ENCODE measurements at regions not wholly inside any gene's neighbourhood (a gene's known extent, or its start where the extent isn't known, plus 50 kb on each side); places are given as distances from the start of the nearest gene placed in this dataset.

- Histone ChIP-seq H3K4me3 (no peak overlapping the region), H3K27ac (no peak overlapping the region), H3K27me3 (no peaks in the 10 kb centered on the region), H3K36me3 (replicated peaks in 1 of 2) (no peaks in the 10 kb centered on the region), H3K4me1 (replicated peaks in 1 of 2) (peaks cover 0 to 9% of the 10 kb centered on the region in 2 donors), H3K9me3 (replicated peaks in 1 of 3) (no peaks in the 10 kb centered on the region)
- TF ChIP-seq POLR2A (IDR thresholded peaks at IDR 0.05): no peak
- no peak for TF ChIP-seq CTCF (IDR thresholded peaks at IDR 0.05)
- intact Hi-C loops (cut with DNase I): no loop called here
- WGBS, 4 donors: 72 to 83% (median 76%) methylated on average over 1 of the region's 1 CpG
- no peak for DNase-seq
These were observed 409.6 kb upstream of the KCNMB2 start for GRCh38 chr3:178126686-178127085.

DNA sequence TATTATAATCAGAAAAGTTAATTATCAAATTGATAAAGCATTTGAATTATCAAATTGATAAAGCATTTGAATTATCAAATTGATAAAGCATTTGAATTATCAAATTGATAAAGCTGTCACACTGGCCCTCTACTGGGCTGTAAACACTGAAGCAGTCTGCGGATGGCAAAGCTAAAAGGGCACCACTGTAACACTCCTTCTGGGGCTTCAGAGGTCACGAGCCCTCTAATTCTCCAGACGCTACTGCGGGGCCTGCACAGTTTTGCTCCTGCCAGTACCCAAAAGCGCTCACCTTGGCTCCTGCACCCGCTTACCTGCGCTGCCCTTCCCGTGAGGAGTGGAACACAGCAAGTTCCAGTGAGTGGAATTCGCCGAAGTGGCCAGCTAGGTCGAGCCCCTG, 409.0 kb upstream of the KCNMB2 start:
- DNase-seq: no peak
- TF ChIP-seq CTCF (IDR thresholded peaks at IDR 0.05) (no peak), POLR2A (IDR thresholded peaks at IDR 0.05) (no peak)
- Histone ChIP-seq H3K36me3 (replicated peaks in 1 of 2) (no peaks in the 10 kb centered on the region), H3K9me3 (replicated peaks in 1 of 3) (no peaks in the 10 kb centered on the region), H3K4me3 (no peak overlapping the region), H3K27ac (no peak overlapping the region), H3K27me3 (no peaks in the 10 kb centered on the region), H3K4me1 (replicated peaks in 1 of 2) (peaks cover 0 to 13% of the 10 kb centered on the region in 2 donors)
- WGBS, 4 donors: 93 to 99% (median 96%) methylated on average over 11 of the region's 11 CpGs
- intact Hi-C loops (cut with DNase I): no loop called here

- H3K27ac ChIP-seq: peak overlapping the region in 1 of 5 donors; percentile 10
- peak in 1 of 7 donors; percentile 25 for DNase-seq
- H3K36me3 ChIP-seq (replicated peaks in 1 of 2): no peaks in the 10 kb centered on the region
- WGBS, 4 donors: 42 to 53% (median 48%) methylated on average over 1 of the region's 1 CpG
- no peaks in the 10 kb centered on the region for H3K27me3 ChIP-seq
- H3K4me3 ChIP-seq: no peak overlapping the region
- H3K9me3 ChIP-seq (replicated peaks in 1 of 3): no peaks in the 10 kb centered on the region
- intact Hi-C loops (cut with DNase I): no loop called here
- no peak for TF ChIP-seq CTCF (IDR thresholded peaks at IDR 0.05)
- TF ChIP-seq POLR2A (IDR thresholded peaks at IDR 0.05): no peak
- peaks cover 0 to 13% of the 10 kb centered on the region in 2 donors for H3K4me1 ChIP-seq (replicated peaks in 1 of 2)
These were observed 407.1 kb upstream of the KCNMB2 start for GRCh38 chr3:178129109-178129508.

DNA sequence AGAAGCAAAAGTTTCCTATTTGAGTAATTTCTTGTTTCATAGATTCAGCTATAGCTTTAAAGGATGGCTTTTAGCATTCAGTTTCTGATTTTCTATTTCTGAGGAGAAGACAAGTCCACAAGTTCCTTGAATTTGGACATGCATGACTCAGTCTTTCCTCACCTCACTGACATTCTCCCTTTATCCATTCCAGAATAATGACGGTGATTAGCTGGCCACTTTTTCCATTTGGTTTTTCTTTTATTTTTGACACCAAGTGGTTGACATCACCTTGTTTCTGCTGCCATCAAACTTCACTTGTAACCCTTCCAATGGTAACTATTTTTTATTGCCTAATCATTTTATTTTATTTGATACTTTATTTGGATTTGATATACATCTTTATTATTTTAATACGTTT, 404.4 kb upstream of the KCNMB2 start:
- 37 to 65% (median 51%) methylated on average over 2 of the region's 2 CpGs for WGBS, 4 donors
- no peak for TF ChIP-seq POLR2A (IDR thresholded peaks at IDR 0.05)
- TF ChIP-seq CTCF (IDR thresholded peaks at IDR 0.05): no peak
- peak in 2 of 7 donors; percentile 15 to 28 for DNase-seq
- H3K9me3 ChIP-seq (replicated peaks in 1 of 3): no peaks in the 10 kb centered on the region
- H3K27ac ChIP-seq: no peak overlapping the region
- H3K36me3 ChIP-seq (replicated peaks in 1 of 2): no peaks in the 10 kb centered on the region
- intact Hi-C loops (cut with DNase I): no loop called here
- no peaks in the 10 kb centered on the region for H3K27me3 ChIP-seq
- H3K4me3 ChIP-seq: no peak overlapping the region
- H3K4me1 ChIP-seq (replicated peaks in 1 of 2): peaks cover 0 to 13% of the 10 kb centered on the region in 2 donors

Data from adrenal gland (tissue), 9 donors.